Caco-2 (cell line): ENCODE measurements at regions not wholly inside any gene's neighbourhood (a gene's known extent, or its start where the extent isn't known, plus 50 kb on each side); places are given as distances from the start of the nearest gene placed in this dataset.
A peak's percentile ranks its signal among the peaks of the same experiment; 100 is the strongest.

Experiments used
- BruUV-seq: library from RNA; stranded (reverse); fragments of 400-500 nt; replicated peaks from 2 replicates; lab custom pipeline; 2021; lab: Mats Ljungman, UMichigan
- CTCF ChIA-PET: fragments of 300-600 bp; sonication (Branson Sonifier 250); formaldehyde crosslinking; loops from one replicate; lab custom pipeline; 2022; ENCODE audit warnings: antibody characterized with exemption; lab: Charles Lee
- POLR2A ChIA-PET: fragments of 300-600 bp; sonication (Branson Sonifier 250); formaldehyde crosslinking; loops from one replicate; lab custom pipeline; 2022; ENCODE audit warnings: antibody characterized with exemption; lab: Charles Lee
- DNase-seq, 2 experiments: peaks; one replicate each; pipeline versions ENCODE4 v3.0.0 to v3.0.0-alpha.2; 2020 to 2022
- H3K27me3 ChIP-seq: replicated peaks from 2 replicates; pipeline ENCODE4 v1.6.0; 2011; ENCODE audit warnings: low read length; ENCODE audit not compliant: control insufficient read depth, insufficient read depth
- H3K36me3 ChIP-seq: 2 replicates; pipeline ENCODE4 v1.5.1; 2011; ENCODE audit warnings: low read length; ENCODE audit not compliant: control insufficient read depth, insufficient read depth
- H3K4me1 ChIP-seq: fragments of 250-450 bp; sonication (Bioruptor Pico); 2 replicates; pipeline ENCODE4 v1.5.1; 2020; ENCODE audit warnings: mild to moderate bottlenecking
- H3K4me3 ChIP-seq: 2 replicates; pipeline ENCODE4 v1.5.1; 2011; ENCODE audit warnings: low read depth, mild to moderate bottlenecking, control low read depth, low read length
- H3K9me3 ChIP-seq: fragments of 250-450 bp; sonication (Bioruptor Pico); 2 replicates; pipeline ENCODE4 v1.5.1; 2020; ENCODE audit warnings: mild to moderate bottlenecking, moderate library complexity
- H3K27ac Mint-ChIP-seq: one replicate; pipeline ENCODE4 v1.8.0; 2022; ENCODE audit warnings: mixed read lengths; ENCODE audit not compliant: unreplicated experiment
- H3K27me3 Mint-ChIP-seq: one replicate; pipeline ENCODE4 v1.8.0; 2022; ENCODE audit warnings: mixed read lengths; ENCODE audit not compliant: insufficient read depth, unreplicated experiment
- H3K36me3 Mint-ChIP-seq: one replicate; pipeline ENCODE4 v1.8.0; 2022; ENCODE audit warnings: mild to moderate bottlenecking, mixed read lengths; ENCODE audit not compliant: insufficient read depth, unreplicated experiment
- H3K4me1 Mint-ChIP-seq: one replicate; pipeline ENCODE4 v1.8.0; 2022; ENCODE audit warnings: low read depth, mixed read lengths; ENCODE audit not compliant: unreplicated experiment
- H3K4me3 Mint-ChIP-seq: one replicate; pipeline ENCODE4 v1.8.0; 2022; ENCODE audit warnings: mild to moderate bottlenecking, moderate library complexity, mixed read lengths; ENCODE audit not compliant: unreplicated experiment
- H3K9me3 Mint-ChIP-seq: one replicate; pipeline ENCODE4 v1.8.0; 2022; ENCODE audit warnings: mixed read lengths; ENCODE audit not compliant: unreplicated experiment
- intact Hi-C: fragments of 100-400 bp; cut with micrococcal nuclease; formaldehyde crosslinking; loops from one replicate; pipeline ENCODE4 v1.10.0; 2022; ENCODE audit not compliant: unreplicated experiment
- TF ChIP-seq, protein P1 (sequence below), 2 experiments: fragments of 200-600 bp in 1 of 2; IDR thresholded peaks; 1 replicate in 1 of 2; 2 replicates in 1 of 2; pipeline versions ENCODE4 v1.5.1 to v1.8.0; 2011 to 2022; ENCODE audit warnings: antibody characterized with exemption in 1 of 2, control low read depth in 1 of 2, inconsistent platforms in 1 of 2, low read depth in 1 of 2, low read length in 1 of 2, mild to moderate bottlenecking in 1 of 2, moderate library complexity in 1 of 2; ENCODE audit not compliant: insufficient read depth in 1 of 2, severe bottlenecking in 1 of 2, unreplicated experiment in 1 of 2

DNA sequence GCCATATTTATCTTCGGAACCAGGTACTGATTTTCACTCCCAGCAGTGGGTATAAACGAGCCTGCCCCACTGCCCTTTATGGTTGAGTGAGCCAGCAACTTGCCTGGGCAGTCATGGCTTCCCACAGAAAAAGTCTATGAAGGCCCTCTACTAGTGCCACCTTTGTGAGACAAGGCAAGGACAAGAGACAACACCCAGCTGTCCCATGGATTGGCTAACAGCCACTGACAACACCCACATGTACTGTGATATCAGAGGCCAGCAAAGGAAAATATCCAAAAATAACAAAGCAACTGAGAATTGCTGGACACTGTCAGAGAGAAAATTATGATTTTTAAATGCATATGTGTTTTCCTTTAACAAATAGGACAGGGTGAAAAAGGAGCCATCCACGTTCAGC is 248.4 kb upstream of the TTC29 start:
- Mint-ChIP-seq H3K4me3 (no peak overlapping the region), H3K4me1 (peaks cover 21% of the 10 kb centered on the region), H3K36me3 (no peaks in the 10 kb centered on the region), H3K9me3 (no peaks in the 10 kb centered on the region), H3K27ac (no peak overlapping the region), H3K27me3 (no peaks in the 10 kb centered on the region)
- H3K4me3 ChIP-seq, result no peak overlapping the region
- H3K36me3 ChIP-seq, result no peaks in the 10 kb centered on the region
- TF ChIP-seq, protein P1, sequence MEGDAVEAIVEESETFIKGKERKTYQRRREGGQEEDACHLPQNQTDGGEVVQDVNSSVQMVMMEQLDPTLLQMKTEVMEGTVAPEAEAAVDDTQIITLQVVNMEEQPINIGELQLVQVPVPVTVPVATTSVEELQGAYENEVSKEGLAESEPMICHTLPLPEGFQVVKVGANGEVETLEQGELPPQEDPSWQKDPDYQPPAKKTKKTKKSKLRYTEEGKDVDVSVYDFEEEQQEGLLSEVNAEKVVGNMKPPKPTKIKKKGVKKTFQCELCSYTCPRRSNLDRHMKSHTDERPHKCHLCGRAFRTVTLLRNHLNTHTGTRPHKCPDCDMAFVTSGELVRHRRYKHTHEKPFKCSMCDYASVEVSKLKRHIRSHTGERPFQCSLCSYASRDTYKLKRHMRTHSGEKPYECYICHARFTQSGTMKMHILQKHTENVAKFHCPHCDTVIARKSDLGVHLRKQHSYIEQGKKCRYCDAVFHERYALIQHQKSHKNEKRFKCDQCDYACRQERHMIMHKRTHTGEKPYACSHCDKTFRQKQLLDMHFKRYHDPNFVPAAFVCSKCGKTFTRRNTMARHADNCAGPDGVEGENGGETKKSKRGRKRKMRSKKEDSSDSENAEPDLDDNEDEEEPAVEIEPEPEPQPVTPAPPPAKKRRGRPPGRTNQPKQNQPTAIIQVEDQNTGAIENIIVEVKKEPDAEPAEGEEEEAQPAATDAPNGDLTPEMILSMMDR (IDR thresholded peaks at IDR 0.05; ENCODE audit: insufficient read depth in 1 of 2, low read depth in 1 of 2, low read length in 1 of 2, severe bottlenecking in 1 of 2, unreplicated experiment in 1 of 2), result no peak
- intact Hi-C loops, result no loop called here
- H3K4me1 ChIP-seq, result peaks cover 22% of the 10 kb centered on the region
- DNase-seq, result no peak
- POLR2A ChIA-PET, result no interaction called here
- no peaks in the 10 kb centered on the region for H3K9me3 ChIP-seq
- no peaks in the 10 kb centered on the region for H3K27me3 ChIP-seq
- no TSS peak for BruUV-seq
- CTCF ChIA-PET, result no interaction called here

DNA sequence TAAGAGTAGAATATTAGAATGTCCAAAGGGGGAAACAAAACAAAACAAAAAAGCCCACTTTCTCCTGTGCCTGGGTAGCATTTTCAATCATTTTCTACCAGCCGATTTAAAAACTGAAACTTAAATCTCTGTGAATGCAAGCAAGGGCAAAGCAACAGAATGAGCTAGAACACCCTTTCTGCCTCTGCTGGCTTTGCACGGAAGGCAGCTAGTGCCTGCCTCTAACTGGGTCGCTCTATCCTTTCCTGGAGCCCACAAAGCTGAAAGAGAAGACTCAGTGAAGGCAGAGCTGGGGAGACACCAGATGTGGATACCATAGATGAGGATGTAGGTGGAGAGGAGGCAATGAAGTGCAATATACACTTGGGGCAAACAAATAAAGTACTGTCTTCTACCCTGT is 248.9 kb upstream of the TTC29 start:
- no TSS peak for BruUV-seq
- Histone ChIP-seq H3K4me1 (peaks cover 27% of the 10 kb centered on the region), H3K36me3 (no peaks in the 10 kb centered on the region), H3K27me3 (no peaks in the 10 kb centered on the region), H3K4me3 (no peak overlapping the region), H3K9me3 (no peaks in the 10 kb centered on the region)
- no peak overlapping the region for H3K27ac Mint-ChIP-seq
- H3K4me1 Mint-ChIP-seq, result peaks cover 26% of the 10 kb centered on the region
- no peaks in the 10 kb centered on the region for H3K36me3 Mint-ChIP-seq
- ChIA-PET POLR2A (no interaction called here), CTCF (no interaction called here)
- H3K27me3 Mint-ChIP-seq, result no peaks in the 10 kb centered on the region
- TF ChIP-seq, protein P1 (IDR thresholded peaks at IDR 0.05; ENCODE audit: insufficient read depth in 1 of 2, low read depth in 1 of 2, low read length in 1 of 2, severe bottlenecking in 1 of 2, unreplicated experiment in 1 of 2), result no peak
- no peak overlapping the region for H3K4me3 Mint-ChIP-seq
- intact Hi-C loops, result no loop called here
- no peak for DNase-seq
- no peaks in the 10 kb centered on the region for H3K9me3 Mint-ChIP-seq

DNA sequence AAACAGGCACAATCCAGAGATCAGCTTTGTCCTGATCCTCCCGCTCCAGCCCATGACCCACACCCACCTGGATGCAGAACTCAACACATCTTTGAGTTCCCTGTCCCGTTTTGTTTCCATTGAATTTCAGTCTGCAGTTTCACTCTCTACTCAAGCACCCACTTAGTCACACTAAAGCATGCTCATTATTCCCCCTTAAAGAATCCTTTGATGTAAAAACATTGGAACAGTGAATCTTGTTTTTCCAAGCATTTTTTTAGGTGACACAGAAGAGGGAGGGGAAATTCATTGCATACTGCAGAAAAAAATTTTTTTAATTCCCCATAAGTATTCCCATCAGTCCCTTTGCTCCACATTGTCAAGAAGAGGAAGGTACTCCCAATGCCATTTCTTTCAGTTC is 249.7 kb upstream of the TTC29 start:
- Mint-ChIP-seq H3K4me1 (peaks cover 27% of the 10 kb centered on the region), H3K36me3 (no peaks in the 10 kb centered on the region), H3K9me3 (no peaks in the 10 kb centered on the region), H3K27me3 (no peaks in the 10 kb centered on the region), H3K27ac (peak overlapping the region; percentile 42), H3K4me3 (no peak overlapping the region)
- POLR2A ChIA-PET, result no interaction called here
- Histone ChIP-seq H3K4me3 (no peak overlapping the region), H3K27me3 (no peaks in the 10 kb centered on the region), H3K9me3 (no peaks in the 10 kb centered on the region), H3K4me1 (peaks cover 27% of the 10 kb centered on the region), H3K36me3 (no peaks in the 10 kb centered on the region)
- BruUV-seq, result no TSS peak
- intact Hi-C loops, result no loop called here
- no peak for DNase-seq
- CTCF ChIA-PET, result no interaction called here
- TF ChIP-seq, protein P1 (IDR thresholded peaks at IDR 0.05; ENCODE audit: insufficient read depth in 1 of 2, low read depth in 1 of 2, low read length in 1 of 2, severe bottlenecking in 1 of 2, unreplicated experiment in 1 of 2), result no peak
